NCI-H2107 (cell line): ENCODE measurements at regions not wholly inside any gene's neighbourhood (a gene's known extent, or its start where the extent isn't known, plus 50 kb on each side); places are given as distances from the start of the nearest gene placed in this dataset.

Experiments
- DNase-seq: peaks from one replicate; lab custom pipeline; 2025; lab: John Stamatoyannopoulos, UW

DNA sequence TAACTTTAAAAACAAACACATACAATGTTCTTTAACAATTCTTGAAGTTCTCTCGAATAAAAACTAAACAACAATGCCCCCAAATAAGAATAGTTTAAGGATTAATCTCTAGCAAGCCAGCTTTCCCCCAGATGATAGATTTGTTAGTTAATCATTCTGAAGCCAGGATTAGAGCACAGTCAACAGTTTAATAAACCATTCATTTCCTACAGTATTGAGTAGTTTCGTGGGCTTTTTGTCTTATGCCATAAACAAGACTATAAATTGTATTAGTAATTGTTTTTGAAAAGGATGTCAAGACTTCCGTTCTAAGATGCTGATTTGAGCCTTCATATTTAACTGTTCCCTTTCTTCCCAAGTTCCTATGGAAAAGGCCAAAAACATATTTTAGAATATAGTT is 136.6 kb downstream of the PIK3R1 start:
- DNase-seq: no peak

DNA sequence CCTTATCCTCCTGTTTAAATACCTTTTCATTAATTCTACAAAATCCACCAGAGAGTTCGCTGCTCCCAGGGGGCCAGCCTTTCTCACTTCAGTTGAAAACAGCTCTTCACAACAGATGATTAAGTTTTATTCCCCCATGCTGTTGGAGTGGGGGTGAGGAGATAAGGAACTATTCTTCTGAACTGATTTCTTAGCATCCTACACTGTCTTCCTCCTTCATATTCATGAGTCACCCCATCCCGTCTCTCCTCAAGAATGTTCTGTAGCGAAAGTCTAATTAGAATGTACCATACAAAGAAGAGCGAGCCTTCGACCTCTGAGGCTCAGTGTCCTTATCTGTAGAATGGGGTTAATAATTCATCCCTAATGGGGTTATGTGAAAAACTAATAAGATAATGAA is 138.0 kb downstream of the PIK3R1 start:
- DNase-seq: no peak

DNA sequence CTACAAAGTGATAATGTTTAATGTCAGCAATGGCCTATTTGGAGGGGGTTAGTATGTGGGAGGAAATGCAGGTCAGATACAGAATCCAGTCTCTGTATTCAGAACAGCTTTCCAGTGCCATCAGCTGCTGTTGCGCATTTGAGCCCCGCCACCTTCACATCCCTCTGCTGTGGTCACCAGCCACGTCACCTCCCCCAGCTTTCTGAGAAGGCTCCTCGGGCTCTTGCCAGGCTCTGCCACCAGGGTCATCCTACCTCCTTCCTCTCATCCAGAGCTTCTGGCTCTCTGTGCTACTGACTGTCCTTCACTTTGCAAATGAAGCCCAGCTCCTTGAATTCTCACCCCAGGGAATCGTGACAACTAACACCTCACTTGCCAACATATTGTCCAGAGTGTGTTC is 138.8 kb downstream of the PIK3R1 start:
- no peak for DNase-seq

DNA sequence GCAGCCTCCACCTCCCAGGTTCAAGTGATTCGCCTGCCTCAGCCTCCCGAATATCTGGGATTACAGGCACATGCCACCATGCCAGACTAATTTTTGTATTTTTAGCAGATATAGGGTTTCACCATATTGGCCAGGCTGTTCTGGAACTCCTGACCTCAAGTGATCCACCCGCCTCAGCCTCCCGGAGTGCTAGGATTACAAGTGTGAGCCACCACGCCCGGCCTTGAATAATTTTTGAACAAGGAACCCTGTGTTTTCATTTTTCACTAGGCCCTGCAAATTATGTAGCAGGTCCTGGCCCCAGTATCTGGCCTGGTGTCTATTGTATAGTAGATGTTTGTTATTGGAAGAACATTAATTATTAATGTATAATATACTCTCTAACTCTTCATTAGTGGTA is 140.7 kb downstream of the PIK3R1 start:
- DNase-seq: no peak

GRCh38 chr5:68356623-68357022 is 141.1 kb downstream of the PIK3R1 start:
- no peak for DNase-seq

DNA sequence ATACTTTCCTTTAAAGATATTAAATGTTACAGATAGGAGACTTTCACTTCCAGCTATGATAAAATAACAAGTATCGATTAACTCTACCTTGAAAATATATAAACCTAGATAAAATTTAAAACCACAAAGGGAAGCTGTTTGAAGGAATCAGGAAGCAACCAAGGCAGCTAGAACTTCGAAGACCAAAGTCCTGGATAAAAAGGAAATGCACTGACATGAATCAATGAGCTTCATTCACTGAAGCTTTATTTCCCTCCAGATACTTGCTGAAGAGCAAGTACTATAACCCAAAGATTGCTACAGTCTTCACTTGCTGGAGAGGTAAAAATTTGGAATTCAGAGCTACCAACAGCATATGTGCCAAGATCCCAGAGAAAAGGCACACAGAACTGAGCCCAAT is 144.1 kb downstream of the PIK3R1 start:
- DNase-seq: no peak

DNA sequence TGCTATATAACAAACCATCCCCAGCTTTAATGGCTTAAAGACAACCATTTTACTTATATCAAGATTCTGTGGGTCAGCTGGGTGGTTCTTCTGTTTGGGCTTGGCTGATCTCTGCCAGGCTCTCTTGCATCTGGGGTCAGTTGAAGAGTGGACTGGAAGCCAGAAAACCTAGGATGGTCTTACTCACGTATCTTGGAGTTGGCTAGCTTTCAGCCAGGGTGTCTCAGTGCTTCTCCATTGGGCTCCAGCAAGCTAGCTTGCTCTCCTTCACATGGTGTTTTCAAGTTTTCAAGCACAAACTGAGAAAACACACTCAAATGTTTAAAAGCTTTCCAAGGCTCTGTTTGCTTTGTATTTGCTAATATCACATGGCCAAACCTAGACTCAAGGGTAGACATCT is 146.8 kb downstream of the PIK3R1 start:
- DNase-seq: no peak

- DNase-seq: no peak
These were observed 150.3 kb downstream of the PIK3R1 start for GRCh38 chr5:68365889-68366288.

GRCh38 chr5:68367287-68367686 is 151.7 kb downstream of the PIK3R1 start:
- no peak for DNase-seq

DNA sequence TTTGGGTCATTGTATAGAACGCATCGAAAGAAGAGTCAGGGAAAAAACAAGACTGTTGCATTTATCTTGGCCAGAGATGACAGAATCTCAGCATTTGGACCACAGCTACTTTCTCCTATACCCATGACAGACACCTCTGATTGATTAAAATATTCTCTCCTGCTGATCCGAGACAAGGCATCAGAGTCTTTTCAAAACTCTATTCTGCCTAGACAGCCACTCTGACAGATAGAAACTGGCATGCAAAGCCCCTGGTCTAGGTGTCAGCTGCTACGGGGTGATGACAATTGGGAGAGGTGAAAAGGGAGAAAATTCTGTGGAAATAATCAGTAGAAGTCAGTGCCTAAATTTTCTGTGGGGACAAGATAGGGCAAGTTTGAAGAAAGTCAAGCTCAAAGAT is 152.2 kb downstream of the PIK3R1 start:
- DNase-seq: no peak

GRCh38 chr5:68368311-68369022 is 152.9 kb downstream of the PIK3R1 start:
- no peak for DNase-seq

DNA sequence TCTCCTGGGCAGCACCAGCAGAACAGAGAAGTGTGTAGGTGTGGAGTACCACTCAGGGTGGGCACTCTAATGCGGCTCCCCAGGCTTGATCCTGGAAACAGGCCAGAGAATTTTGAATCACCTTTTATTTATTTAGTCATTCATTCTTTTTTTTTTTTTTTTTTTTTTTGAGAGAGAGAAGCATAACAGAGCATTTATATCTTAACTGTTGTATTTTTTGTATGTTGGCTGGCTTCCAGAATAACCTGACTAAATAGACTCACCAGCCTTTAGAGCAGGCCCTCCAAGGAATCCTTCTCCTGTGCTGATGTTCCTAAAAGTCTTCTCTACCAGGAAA is 153.4 kb downstream of the PIK3R1 start:
- no peak for DNase-seq

- no peak for DNase-seq
These were observed 154.0 kb downstream of the PIK3R1 start for GRCh38 chr5:68369457-68370125.

GRCh38 chr5:68370196-68370595 is 154.6 kb downstream of the PIK3R1 start:
- no peak for DNase-seq

GRCh38 chr5:68371607-68372006 is 156.1 kb downstream of the PIK3R1 start:
- no peak for DNase-seq

GRCh38 chr5:68372161-68372560 is 156.6 kb downstream of the PIK3R1 start:
- DNase-seq: no peak

GRCh38 chr5:68373050-68373449 is 157.5 kb downstream of the PIK3R1 start:
- no peak for DNase-seq

DNA sequence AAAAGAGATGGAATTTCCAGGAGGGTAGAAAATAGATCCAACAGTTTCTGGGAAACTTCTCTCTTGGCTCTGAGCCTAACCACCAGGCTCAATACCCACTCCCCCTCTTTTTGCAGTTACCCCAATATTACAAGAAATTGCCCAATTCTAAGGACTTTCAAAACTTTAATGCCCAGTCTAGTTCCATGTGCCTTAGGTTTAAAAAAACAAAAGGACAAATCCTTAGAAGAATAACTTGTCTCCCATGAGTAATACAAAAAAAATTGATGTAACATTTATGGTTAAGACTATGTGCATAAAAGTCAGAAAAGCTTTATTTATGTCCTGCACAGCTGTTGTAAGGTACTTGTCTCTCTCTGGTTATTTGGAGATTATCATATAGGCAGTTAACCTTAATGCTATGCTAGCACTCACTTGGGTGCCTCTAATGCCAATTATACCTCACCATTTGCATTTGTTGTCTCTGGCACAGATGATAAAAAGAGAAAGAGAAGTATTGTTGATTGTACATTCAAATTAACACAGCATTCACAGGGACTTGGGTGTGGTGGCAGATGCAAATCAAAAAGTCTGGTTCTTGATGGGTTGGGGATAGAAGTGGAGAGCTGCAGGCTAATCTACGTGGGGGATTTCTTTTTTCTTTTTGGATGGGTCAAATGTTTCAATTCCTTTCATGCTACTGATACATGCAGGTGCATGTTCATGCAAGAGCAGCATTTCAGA is 159.4 kb downstream of the PIK3R1 start:
- no peak for DNase-seq

GRCh38 chr5:68375540-68375939 is 160.0 kb downstream of the PIK3R1 start:
- no peak for DNase-seq

GRCh38 chr5:68376935-68377334 is 161.4 kb downstream of the PIK3R1 start:
- no peak for DNase-seq

- no peak for DNase-seq
These were observed 162.2 kb downstream of the PIK3R1 start for GRCh38 chr5:68377733-68378132.

DNA sequence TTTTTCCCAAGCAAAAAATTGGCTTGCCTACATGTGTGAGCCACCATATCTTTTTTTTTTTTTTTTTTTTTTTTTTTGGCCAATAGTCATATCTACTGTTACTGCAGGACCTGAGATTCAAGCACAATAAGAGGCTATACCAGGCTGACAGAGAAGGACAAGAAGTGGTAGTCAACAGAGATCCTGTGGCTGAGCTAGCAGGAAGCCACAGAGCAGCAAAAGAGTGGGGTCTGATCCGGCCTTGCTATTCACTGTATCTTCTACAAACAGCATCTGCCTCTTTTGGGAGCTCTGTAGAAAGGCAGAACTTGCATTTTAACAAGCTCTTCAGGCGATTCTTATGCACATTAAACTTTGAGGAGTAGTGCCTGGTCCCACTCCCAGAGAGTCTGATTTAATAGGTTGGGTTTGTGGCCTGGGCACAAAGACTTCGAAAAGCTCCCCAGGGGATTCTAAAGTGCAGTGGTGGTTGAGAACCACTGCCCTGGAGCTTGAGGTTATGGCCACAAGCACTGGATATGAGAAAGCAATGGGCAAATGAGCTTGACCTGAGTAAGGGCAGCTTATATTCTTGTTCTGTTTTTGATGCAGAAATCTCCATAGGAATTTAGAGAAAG is 162.8 kb downstream of the PIK3R1 start:
- no peak for DNase-seq
